Fibroblast of skin of right biceps (primary cell): ENCODE measurements at regions not wholly inside any gene's neighbourhood (a gene's known extent, or its start where the extent isn't known, plus 50 kb on each side); places are given as distances from the start of the nearest gene placed in this dataset.
"Not testable (repeated sequence)": the region's sequence is repeated elsewhere in the genome, so short reads cannot be mapped to it uniquely, and the experiment has no call there.

Source experiments
- DNase-seq: peaks from one replicate; pipeline ENCODE4 v3.0.0-alpha.2; 2013

DNA sequence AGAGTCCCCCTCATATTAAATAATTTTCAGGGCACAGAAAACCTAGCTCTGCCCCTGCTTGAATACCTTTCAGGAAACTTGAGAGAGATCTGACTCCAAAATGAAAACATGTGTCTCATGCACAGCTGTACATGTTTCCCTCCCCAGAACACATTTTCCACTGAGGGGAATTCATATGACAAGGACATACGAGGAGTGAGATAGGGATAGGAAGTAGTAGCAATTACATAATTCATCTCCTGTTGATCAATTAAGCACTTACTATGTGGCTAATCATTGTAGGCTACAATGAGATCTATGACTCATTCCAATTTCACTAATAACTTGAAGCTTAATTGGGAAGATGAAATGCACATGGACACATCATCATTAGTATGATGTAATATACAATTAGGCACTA lies 302.1 kb downstream of the PCDH11X start:
- not testable (repeated sequence) for DNase-seq

DNA sequence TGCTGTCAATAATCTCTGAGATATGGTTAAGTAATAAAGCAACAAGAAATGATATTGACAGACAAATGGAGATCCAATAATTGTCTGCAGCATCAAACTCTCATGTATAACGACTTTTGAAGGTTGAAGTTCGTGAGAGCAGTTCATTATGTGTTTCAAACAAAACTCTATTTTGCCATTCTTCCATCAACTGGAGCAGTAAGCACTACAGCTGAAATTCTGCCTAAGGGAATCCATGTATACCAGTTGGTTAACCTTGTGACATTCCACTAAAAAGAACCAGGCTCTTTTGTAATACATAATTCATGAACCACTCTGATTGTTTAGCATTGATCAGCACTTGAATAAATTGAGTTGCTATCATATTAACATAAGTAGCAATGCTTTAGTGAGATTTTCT lies 311.6 kb downstream of the PCDH11X start:
- DNase-seq = not testable (repeated sequence)

DNA sequence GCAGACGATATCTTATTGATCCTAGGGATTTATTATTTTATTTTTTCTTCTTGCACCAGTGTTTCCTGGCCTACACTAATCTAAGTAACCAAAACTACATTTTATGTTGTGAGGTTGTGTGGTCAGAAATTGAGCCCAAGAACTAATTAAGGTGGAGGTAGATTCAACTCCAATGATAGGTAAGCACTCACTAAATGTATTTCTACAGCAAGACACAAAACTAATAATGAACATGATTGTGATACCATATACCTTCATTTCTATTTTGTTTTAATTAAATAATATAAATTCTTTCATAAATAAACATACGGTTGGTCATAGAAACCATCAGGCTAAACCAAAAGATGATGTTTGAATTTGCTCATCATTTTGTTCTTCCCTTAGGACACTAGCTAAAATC lies 319.0 kb downstream of the PCDH11X start:
- not testable (repeated sequence) for DNase-seq

- not testable (repeated sequence) for DNase-seq
Measured at GRCh38 chrX:92100095-92100494, 320.9 kb downstream of the PCDH11X start.

DNA sequence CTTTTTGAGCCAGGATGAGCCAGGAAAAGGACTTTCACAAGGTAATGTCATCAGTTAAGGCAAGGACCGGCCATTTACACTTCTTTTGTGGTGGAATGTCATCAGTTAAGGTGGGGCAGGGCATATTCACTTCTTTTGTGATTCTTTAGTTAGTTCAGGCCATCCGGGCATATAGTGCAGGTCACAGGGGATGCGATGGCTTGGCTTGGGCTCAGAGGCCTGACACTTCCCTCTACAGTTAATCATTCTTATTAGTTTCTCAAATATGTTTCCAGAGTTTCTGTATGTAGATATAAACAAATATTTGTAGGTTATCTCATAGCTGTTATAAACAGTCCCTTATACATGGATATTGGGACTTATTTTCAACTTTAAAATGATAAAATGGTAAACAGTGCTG lies 326.5 kb downstream of the PCDH11X start:
- DNase-seq = not testable (repeated sequence)

- DNase-seq = not testable (repeated sequence)
Measured at GRCh38 chrX:92106671-92107070, 327.5 kb downstream of the PCDH11X start.

GRCh38 chrX:92110410-92110911 lies 331.3 kb downstream of the PCDH11X start:
- not testable (repeated sequence) for DNase-seq

GRCh38 chrX:92117701-92118100 lies 338.5 kb downstream of the PCDH11X start:
- DNase-seq = not testable (repeated sequence)

GRCh38 chrX:92163035-92163434 lies 383.9 kb downstream of the PCDH11X start:
- not testable (repeated sequence) for DNase-seq

DNA sequence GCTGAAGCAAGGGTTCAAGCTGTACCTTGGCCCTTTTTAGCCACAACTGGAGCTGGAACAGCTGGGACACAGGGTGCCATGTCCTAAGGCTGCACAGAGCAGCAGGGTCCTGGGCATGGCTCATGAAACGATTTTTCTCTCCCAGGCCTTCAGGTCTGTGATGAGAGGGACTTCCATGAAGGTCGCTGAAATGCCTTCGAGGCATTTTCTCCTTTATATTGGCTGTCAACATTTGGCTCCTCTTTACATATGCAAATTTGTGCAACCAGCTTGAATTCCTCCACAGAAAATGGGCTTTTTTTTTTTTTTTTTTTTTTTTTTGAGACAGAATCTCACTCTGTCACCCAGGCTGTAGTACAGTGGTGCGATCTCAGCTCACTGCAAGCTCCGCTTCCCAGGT lies 430.8 kb downstream of the PCDH11X start:
- no peak for DNase-seq

DNA sequence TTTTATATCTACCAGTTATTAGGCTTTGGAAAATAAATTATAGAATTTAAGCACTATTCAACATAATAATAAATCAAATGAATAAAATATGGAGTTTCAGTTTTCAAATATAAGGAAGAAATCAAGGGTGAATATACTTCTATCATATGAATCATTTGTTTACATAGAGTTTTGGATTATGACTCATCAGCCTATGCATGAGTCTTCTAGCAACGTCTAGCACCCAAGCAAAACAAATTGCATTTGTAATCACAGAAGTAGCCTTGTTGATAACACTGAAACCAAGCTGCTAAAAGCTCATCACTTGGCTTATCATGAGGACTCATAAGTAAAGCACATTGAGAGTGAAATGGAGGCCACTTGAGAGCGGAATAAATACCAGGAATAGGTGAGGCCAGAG lies 434.6 kb downstream of the PCDH11X start:
- DNase-seq = no peak

DNA sequence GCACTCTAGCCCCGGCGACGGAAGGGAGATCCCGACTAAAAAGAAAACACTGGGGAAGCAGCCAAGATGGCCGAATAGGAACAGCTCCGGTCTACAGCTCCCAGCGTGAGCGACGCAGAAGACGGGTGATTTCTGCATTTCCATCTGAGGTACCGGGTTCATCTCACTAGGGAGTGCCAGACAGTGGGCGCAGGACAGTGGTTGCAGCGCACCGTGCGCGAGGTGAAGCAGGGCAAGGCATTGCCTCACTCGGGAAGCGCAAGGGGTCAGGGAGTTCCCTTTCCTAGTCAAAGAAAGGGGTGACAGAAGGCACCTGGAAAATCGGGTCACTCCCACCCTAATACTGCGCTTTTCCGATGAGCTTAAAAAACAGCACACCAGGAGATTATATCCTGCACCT lies 435.8 kb downstream of the PCDH11X start:
- not testable (repeated sequence) for DNase-seq

DNA sequence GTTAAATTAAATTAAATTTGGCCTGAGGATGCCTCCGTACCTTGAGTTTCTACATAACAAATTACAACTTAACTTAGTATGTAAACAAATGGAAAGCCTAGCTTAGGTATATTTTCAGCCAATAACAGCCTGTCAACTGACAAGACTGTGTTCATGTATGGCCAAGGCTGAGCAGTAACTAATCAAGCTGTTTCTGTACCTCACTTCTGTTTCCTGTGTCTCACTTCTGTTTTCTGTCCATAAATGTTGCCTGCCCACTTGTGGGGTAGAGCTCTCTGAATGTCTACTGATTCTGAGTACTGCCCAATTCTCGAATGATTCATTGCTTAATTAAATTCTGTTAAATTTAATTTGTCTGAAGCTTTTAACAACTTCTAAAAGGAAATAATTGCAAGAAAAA lies 445.2 kb downstream of the PCDH11X start:
- DNase-seq = no peak

- DNase-seq = no peak
Measured at GRCh38 chrX:92230628-92231027, 451.5 kb downstream of the PCDH11X start.

- DNase-seq = no peak
Measured at GRCh38 chrX:92231391-92231790, 452.2 kb downstream of the PCDH11X start.

GRCh38 chrX:92232182-92232581 lies 453.0 kb downstream of the PCDH11X start:
- DNase-seq = no peak

DNA sequence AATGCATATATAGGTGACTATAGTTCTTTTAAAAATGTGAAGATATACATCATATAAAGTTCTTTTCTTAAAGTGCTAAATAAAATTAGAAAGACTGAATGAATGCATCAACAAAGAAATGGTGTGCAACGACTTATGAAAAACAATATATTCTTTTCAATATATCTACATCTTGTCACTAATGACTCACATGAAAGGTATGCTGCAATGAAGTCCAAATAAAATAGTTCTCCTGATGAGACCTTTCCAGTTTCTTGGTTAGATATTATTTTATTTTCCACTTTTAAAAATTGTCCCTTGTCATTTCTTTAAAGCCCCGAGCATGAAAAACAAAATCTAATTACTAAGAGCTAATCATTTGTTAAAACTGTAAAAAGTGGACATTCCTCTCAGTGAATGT lies 462.1 kb downstream of the PCDH11X start:
- DNase-seq = no peak

- peak; percentile 42 for DNase-seq
Measured at GRCh38 chrX:92247076-92247475, 467.9 kb downstream of the PCDH11X start.

GRCh38 chrX:92249125-92249524 lies 469.9 kb downstream of the PCDH11X start:
- DNase-seq = no peak

GRCh38 chrX:92260102-92260501 lies 480.9 kb downstream of the PCDH11X start:
- DNase-seq = no peak

GRCh38 chrX:92270936-92271855 lies 492.0 kb downstream of the PCDH11X start:
- DNase-seq = no peak

GRCh38 chrX:92278556-92278955 lies 499.4 kb downstream of the PCDH11X start:
- not testable (repeated sequence) for DNase-seq

- DNase-seq = not testable (repeated sequence)
Measured at GRCh38 chrX:92280347-92280746, 501.2 kb downstream of the PCDH11X start.

- no peak for DNase-seq
Measured at GRCh38 chrX:92283308-92283707, 504.1 kb downstream of the PCDH11X start.
